T follicular helper cell (primary cell): ENCODE measurements at regions not wholly inside any gene's neighbourhood (a gene's known extent, or its start where the extent isn't known, plus 50 kb on each side); places are given as distances from the start of the nearest gene placed in this dataset.
"Not testable (repeated sequence)": the region's sequence is repeated elsewhere in the genome, so short reads cannot be mapped to it uniquely, and the experiment has no call there.

Experiments
- DNase-seq: peaks from one replicate; pipeline ENCODE4 v3.0.0-alpha.2; 2020; ENCODE audit warnings: low read depth

GRCh38 chr6:16824845-16825685 lies 63.8 kb upstream of the ATXN1 start:
- no peak for DNase-seq

GRCh38 chr6:16823718-16824352 lies 62.6 kb upstream of the ATXN1 start:
- DNase-seq = no peak

- no peak for DNase-seq
Observed at GRCh38 chr6:16822975-16823717, 61.9 kb upstream of the ATXN1 start.

- no peak for DNase-seq
Observed at GRCh38 chr6:16822529-16822928, 61.3 kb upstream of the ATXN1 start.

GRCh38 chr6:16821834-16822264 lies 60.6 kb upstream of the ATXN1 start:
- DNase-seq = no peak

GRCh38 chr6:16820262-16820661 lies 59.0 kb upstream of the ATXN1 start:
- DNase-seq = not testable (repeated sequence)

- DNase-seq = no peak
Observed at GRCh38 chr6:16819752-16820151, 58.5 kb upstream of the ATXN1 start.

GRCh38 chr6:16818992-16819626 lies 57.8 kb upstream of the ATXN1 start:
- DNase-seq = no peak

GRCh38 chr6:16817594-16817993 lies 56.3 kb upstream of the ATXN1 start:
- DNase-seq = no peak

- no peak for DNase-seq
Observed at GRCh38 chr6:16816891-16817290, 55.6 kb upstream of the ATXN1 start.

- DNase-seq = no peak
Observed at GRCh38 chr6:16812993-16813392, 51.7 kb upstream of the ATXN1 start.

- no peak for DNase-seq
Observed at GRCh38 chr6:16811277-16811979, 50.2 kb upstream of the ATXN1 start.
